Thymus (tissue), 11 donors: ENCODE measurements at regions not wholly inside any gene's neighbourhood (a gene's known extent, or its start where the extent isn't known, plus 50 kb on each side); places are given as distances from the start of the nearest gene placed in this dataset.

ENCODE experiments used
- DNase-seq, 9 donors: peaks; one replicate each; pipeline ENCODE4 v3.0.0-alpha.2; 2013; ENCODE audit warnings: low spot score in 9 of 9, low read depth in 6 of 9, missing footprints in 1 of 9
- H3K27ac ChIP-seq, 2 donors: one replicate each; pipeline ENCODE4 v1.5.1; 2013; ENCODE audit warnings: control low read depth in 1 of 2, low read depth in 1 of 2, low read length in 1 of 2, mild to moderate bottlenecking in 1 of 2, moderate library complexity in 1 of 2
- H3K27me3 ChIP-seq, 2 donors: one replicate each; pipeline ENCODE4 v1.5.1; 2013; ENCODE audit warnings: low read length in 1 of 2; ENCODE audit not compliant: control insufficient read depth in 2 of 2, insufficient read depth in 1 of 2
- H3K36me3 ChIP-seq, 2 donors: one replicate each; pipeline ENCODE4 v1.5.1; 2013; ENCODE audit warnings: low read length in 1 of 2, mild to moderate bottlenecking in 1 of 2, moderate library complexity in 1 of 2; ENCODE audit not compliant: control insufficient read depth in 2 of 2, insufficient read depth in 2 of 2
- H3K4me1 ChIP-seq, 2 donors: one replicate each; pipeline ENCODE4 v1.5.1; 2013; ENCODE audit warnings: low read length in 2 of 2; ENCODE audit not compliant: control insufficient read depth in 2 of 2, insufficient read depth in 2 of 2
- H3K4me3 ChIP-seq, 2 donors: one replicate each; pipeline ENCODE4 v1.5.1; 2013; ENCODE audit warnings: low read length in 2 of 2, control low read depth in 1 of 2, mild to moderate bottlenecking in 1 of 2
- H3K9me3 ChIP-seq, 2 donors: one replicate each; pipeline ENCODE4 v1.5.1; 2013; ENCODE audit warnings: low read length in 1 of 2, mild to moderate bottlenecking in 1 of 2; ENCODE audit not compliant: control insufficient read depth in 2 of 2, insufficient read depth in 1 of 2
- WGBS: extraction: QIAGEN DNeasy Blood & Tissue Kit; methylation state at CpG from one replicate; pipeline ENCODE4 v1.1.7; 2013; 5-methylcytosine and 5-hydroxymethylcytosine counted together
- donor health status: healthy.

DNA sequence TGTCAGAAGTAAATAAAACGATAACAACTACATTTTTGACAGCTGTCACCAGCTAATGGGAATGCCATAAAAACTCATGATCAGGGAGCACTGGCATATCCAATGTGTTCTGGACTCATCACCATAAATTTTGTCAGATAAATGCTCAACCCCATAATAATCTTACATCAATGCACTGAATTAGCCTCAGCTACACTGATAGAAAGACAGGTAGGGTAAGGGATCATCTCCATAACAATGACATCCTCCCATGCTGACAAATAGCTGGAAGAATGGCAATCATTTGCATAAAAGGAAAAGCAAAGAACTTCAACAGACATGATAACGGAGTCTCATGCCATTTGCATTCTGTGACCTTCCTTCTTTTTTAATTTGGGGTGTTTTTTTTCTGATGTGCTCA is 352.8 kb upstream of the PFKP start:
- no peak overlapping the region for H3K4me3 ChIP-seq
- peaks cover 0 to 4% of the 10 kb centered on the region in 2 donors for H3K9me3 ChIP-seq
- no peak overlapping the region for H3K27ac ChIP-seq
- DNase-seq: no peak
- H3K27me3 ChIP-seq: no peaks in the 10 kb centered on the region
- no peaks in the 10 kb centered on the region for H3K4me1 ChIP-seq
- H3K36me3 ChIP-seq: no peaks in the 10 kb centered on the region
- 71% methylated on average over 2 of the region's 2 CpGs for whole genome bisulfite sequencing

DNA sequence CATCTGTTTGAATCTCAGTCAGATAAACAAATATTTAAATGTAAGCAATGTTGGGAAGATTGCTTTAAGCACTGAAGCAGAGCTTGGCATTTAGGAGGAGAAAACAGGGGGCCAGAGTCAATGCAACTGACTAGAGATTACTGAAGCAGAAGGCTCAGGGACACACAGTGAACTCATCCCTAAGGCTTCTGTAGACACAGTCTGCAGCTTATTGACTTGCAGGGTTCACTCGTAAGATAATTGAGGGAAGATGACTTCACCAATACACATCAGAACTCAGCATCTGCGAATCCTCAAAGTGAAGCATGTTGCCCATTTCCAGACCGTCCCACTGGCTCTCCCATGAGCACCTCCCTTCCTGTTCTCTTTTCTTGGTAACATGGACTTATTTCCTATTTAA is 363.4 kb upstream of the PFKP start:
- no peaks in the 10 kb centered on the region for H3K9me3 ChIP-seq
- 93% methylated on average over 3 of the region's 3 CpGs for WGBS
- no peak overlapping the region for H3K4me3 ChIP-seq
- no peaks in the 10 kb centered on the region for H3K27me3 ChIP-seq
- H3K36me3 ChIP-seq: no peaks in the 10 kb centered on the region
- DNase-seq: no peak
- no peaks in the 10 kb centered on the region for H3K4me1 ChIP-seq
- no peak overlapping the region for H3K27ac ChIP-seq

DNA sequence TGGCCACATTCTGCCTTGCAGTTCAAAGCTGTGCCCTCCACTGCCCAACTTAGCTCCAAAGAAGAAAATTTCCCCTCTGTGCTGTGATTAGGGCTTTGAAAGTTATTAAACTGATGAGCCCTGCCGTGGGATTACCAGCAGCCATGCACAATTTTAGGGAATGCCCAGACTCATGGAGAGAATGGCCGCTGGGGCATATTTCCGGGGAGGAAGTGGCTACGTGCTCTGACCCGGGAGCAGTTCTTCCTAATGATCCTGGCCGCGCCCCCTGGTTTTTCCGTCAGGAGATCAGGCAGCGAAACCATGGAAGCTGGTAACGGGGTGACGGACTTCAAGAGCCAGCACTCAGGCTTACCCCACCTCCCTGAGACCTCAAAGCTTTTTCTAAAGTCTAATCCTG is 365.5 kb upstream of the PFKP start:
- Histone ChIP-seq H3K9me3 (no peaks in the 10 kb centered on the region), H3K27ac (no peak overlapping the region), H3K27me3 (no peaks in the 10 kb centered on the region), H3K36me3 (no peaks in the 10 kb centered on the region), H3K4me3 (no peak overlapping the region), H3K4me1 (no peaks in the 10 kb centered on the region)
- 91% methylated on average over 11 of the region's 11 CpGs for WGBS
- DNase-seq: no peak

DNA sequence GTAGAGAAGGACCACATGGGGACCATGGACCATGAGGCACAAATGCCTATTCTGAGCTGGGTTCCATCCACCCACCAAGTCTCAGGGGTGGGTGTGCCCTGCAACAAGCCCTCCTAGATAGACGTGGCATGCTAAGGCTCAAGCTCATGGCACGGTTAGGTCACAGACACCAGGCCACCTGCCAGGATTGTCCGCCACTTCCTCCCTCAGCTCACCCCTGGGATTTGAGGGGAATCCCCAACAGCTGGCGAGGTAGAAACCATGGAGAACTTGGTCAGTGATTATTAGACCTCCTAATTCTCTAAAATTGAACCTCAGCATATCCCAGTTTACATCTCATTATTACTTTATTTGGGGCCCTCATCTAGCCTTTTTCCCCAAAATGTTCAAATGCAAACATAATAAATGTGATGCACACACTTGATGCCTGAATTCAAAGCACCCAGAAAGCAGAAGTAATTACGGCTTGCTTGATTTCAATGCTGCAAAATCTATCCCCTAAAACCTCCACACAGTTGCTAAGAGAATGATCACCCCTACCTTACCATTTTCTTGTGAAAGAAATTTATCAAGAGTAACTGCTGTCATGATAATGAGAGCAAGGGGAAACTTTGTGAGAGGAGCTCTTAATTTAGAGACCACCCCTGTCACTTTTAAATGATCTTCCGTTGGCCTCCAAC is 366.6 kb upstream of the PFKP start:
- Histone ChIP-seq H3K4me3 (no peak overlapping the region), H3K9me3 (no peaks in the 10 kb centered on the region), H3K4me1 (no peaks in the 10 kb centered on the region), H3K36me3 (no peaks in the 10 kb centered on the region), H3K27me3 (no peaks in the 10 kb centered on the region), H3K27ac (no peak overlapping the region)
- DNase-seq: no peak
- WGBS: 87% methylated on average over 6 of the region's 6 CpGs

DNA sequence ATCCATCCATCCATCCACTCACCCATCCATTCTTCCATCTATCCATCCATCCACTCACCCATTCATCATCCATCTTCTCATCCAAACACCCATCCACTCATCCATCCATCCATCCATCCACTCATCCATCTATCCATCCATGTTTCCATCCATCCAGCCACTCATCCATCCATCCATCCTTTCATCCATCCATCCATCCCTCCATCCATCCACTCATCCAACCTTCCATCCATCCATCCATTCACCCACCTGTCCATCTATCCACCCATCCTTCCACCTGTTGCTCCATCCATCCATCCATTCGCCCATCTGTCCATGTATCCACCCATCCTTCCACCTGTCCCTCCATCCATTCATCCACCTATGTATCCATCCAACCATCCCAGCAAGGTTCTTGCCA is 378.4 kb upstream of the PFKP start:
- WGBS: 79% methylated on average over 1 of the region's 1 CpG
- no peaks in the 10 kb centered on the region for H3K9me3 ChIP-seq
- no peak overlapping the region for H3K4me3 ChIP-seq
- no peaks in the 10 kb centered on the region for H3K36me3 ChIP-seq
- no peaks in the 10 kb centered on the region for H3K27me3 ChIP-seq
- no peak overlapping the region for H3K27ac ChIP-seq
- no peaks in the 10 kb centered on the region for H3K4me1 ChIP-seq
- no peak for DNase-seq

DNA sequence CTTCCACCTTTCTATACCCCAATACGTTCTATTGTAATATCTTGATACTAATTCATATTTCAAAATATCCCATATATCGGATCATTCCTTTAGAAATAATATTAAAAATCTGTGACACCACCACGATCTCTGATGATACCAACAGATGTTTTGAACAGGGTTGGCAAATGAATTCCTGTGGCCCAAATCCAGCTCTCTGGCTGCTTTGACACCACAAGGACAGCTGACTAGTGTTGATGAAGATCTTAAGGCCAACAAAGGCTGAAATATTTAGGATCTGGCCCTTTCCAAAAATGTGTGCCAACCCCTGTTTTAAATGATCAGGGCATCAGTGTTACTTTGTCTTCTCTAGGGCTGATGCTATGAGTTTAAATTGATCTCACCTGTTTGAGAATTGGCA is 380.7 kb upstream of the PFKP start:
- Histone ChIP-seq H3K4me1 (no peaks in the 10 kb centered on the region), H3K27me3 (no peaks in the 10 kb centered on the region), H3K36me3 (no peaks in the 10 kb centered on the region), H3K9me3 (no peaks in the 10 kb centered on the region), H3K4me3 (no peak overlapping the region), H3K27ac (no peak overlapping the region)
- DNase-seq: no peak
- WGBS: 92% methylated on average over 3 of the region's 3 CpGs

DNA sequence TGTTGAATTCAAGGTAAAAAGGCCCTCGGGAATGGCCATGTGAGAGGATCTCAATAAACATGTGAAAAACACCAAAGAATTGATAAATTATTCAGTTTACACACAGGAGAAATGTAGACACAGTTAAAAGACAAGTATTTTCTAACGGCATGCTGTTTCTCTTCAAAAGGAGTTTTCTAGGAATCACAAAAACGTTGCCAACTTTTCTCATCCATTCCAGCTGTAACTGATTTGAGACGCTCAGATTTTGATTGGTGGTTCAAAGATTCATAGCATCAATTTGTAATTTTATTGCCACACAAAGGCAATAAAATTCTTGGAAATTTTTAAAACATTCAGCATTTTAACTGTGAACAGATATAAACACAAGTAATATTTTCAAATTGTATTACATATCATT is 384.9 kb upstream of the PFKP start:
- no peak for DNase-seq
- Histone ChIP-seq H3K4me1 (no peaks in the 10 kb centered on the region), H3K27ac (no peak overlapping the region), H3K27me3 (no peaks in the 10 kb centered on the region), H3K4me3 (no peak overlapping the region), H3K9me3 (no peaks in the 10 kb centered on the region), H3K36me3 (no peaks in the 10 kb centered on the region)
- WGBS: 91% methylated on average over 4 of the region's 4 CpGs

DNA sequence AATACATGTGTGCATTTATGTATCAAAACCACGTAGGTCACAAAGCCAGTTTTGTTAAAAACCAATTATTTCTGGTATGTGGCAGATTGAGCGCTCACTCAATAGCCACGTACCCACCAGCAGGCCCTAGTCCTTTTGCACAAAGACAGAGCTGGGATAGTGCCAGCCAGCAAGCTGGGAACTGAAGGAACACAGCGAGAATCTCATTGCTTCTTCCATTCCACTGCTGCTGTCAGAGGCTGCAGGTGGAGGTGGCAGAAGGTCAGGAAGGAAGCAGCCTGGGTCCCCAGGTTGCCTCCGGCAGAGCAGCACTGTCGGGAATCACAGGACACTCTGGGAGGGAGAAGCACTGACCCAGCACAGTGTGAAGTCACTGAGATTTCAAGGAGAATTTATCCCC is 385.5 kb upstream of the PFKP start:
- no peaks in the 10 kb centered on the region for H3K4me1 ChIP-seq
- DNase-seq: no peak
- no peak overlapping the region for H3K4me3 ChIP-seq
- H3K27me3 ChIP-seq: no peaks in the 10 kb centered on the region
- WGBS: 88% methylated on average over 6 of the region's 6 CpGs
- no peaks in the 10 kb centered on the region for H3K9me3 ChIP-seq
- no peak overlapping the region for H3K27ac ChIP-seq
- no peaks in the 10 kb centered on the region for H3K36me3 ChIP-seq

DNA sequence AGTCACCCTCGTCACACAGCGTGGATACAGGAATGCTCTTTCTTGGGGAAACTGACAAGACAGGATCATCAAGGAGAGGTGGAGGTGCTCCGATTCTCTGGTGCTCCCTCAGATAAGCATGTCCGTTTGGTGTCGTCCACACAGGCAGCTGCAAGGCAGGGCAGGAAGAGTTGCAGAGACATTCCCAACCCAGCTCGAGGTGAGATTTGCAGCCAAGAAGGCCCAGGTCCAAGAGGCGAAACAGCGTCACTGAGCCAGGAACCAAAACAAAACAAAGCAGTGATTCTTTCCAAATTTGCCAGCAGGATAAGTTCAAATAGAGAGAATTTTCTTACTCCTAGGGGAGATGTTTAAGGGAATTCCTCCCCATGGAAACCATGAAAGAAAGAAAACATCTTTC is 386.5 kb upstream of the PFKP start:
- no peaks in the 10 kb centered on the region for H3K4me1 ChIP-seq
- whole genome bisulfite sequencing: 85% methylated on average over 8 of the region's 8 CpGs
- DNase-seq: no peak
- H3K9me3 ChIP-seq: no peaks in the 10 kb centered on the region
- H3K36me3 ChIP-seq: no peaks in the 10 kb centered on the region
- H3K27ac ChIP-seq: no peak overlapping the region
- no peaks in the 10 kb centered on the region for H3K27me3 ChIP-seq
- no peak overlapping the region for H3K4me3 ChIP-seq

DNA sequence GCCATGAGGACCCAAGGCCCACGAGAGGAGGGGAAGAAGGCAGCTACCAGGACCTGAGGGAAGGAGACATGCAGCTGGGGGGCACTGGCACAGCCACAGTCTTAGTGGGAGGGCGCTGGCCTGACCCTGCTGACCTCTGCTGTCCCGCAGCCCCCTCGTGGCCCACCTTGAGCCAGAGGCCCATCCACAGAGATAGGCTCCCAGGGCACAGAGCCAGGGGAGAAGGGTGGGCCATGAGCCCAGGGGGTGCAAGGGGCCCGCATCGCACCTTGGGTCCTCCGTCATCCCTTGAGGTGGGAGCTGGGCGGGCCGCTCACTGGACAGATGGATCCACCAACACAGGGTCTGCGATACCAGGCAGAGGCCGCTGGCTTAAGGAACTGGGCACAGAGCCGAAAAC is 387.7 kb upstream of the PFKP start:
- H3K4me3 ChIP-seq: no peak overlapping the region
- H3K36me3 ChIP-seq: no peaks in the 10 kb centered on the region
- H3K9me3 ChIP-seq: no peaks in the 10 kb centered on the region
- H3K27me3 ChIP-seq: no peaks in the 10 kb centered on the region
- WGBS: 93% methylated on average over 12 of the region's 12 CpGs
- H3K4me1 ChIP-seq: no peaks in the 10 kb centered on the region
- no peak for DNase-seq
- H3K27ac ChIP-seq: no peak overlapping the region
